ENCODE measurements at regions not wholly inside any gene's neighbourhood (a gene's known extent, or its start where the extent isn't known, plus 50 kb on each side); places are given as distances from the start of the nearest gene placed in this dataset.

DNA sequence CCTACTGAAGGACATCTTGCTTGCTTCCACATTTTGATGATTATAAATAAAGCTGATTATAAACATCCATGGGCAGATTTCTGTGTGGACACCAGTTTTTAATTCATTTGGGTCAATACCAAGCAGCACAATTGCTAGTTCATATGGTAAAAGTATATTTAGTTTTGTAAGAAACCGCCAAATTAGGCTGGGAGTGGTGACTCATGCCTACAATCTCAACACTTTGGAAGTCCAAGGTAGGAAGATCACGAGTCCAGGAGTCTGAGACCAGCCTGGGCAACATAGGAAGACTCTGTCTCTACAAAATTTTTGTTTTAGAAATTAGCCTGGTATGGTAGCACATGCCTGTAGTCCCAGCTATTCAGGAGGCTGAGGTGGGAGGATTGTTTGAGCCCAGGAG, 52.6 kb upstream of the ABHD2 start:
- no peak overlapping the region for H3K4me3 ChIP-seq (ENCODE audit: low read length)
- no peak for DNase-seq (ENCODE audit: low read depth)
- TF ChIP-seq, protein P1, sequence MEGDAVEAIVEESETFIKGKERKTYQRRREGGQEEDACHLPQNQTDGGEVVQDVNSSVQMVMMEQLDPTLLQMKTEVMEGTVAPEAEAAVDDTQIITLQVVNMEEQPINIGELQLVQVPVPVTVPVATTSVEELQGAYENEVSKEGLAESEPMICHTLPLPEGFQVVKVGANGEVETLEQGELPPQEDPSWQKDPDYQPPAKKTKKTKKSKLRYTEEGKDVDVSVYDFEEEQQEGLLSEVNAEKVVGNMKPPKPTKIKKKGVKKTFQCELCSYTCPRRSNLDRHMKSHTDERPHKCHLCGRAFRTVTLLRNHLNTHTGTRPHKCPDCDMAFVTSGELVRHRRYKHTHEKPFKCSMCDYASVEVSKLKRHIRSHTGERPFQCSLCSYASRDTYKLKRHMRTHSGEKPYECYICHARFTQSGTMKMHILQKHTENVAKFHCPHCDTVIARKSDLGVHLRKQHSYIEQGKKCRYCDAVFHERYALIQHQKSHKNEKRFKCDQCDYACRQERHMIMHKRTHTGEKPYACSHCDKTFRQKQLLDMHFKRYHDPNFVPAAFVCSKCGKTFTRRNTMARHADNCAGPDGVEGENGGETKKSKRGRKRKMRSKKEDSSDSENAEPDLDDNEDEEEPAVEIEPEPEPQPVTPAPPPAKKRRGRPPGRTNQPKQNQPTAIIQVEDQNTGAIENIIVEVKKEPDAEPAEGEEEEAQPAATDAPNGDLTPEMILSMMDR (IDR thresholded peaks at IDR 0.05; ENCODE audit: insufficient read depth, low read depth, low read length, missing control alignments), result no peak

DNA sequence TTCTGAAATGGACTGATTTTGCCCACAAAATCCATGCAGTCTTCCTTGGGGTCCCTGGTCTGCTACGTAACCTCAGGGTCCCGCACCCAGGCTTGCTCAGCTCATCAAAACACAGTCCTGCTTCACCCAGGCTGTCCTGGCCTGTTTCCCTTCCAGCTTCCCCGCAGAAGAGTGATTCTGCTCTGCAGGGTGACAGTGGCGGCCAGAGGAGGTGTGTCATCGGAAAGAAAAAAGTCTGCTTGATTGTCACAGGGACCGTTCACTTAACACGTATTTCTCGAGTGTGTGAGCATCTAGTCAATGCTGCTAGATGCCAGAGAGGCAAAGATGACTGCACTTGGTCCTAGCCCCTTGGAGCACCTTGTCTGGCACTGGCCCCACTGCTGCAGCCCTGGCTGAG, 50.1 kb upstream of the ABHD2 start:
- TF ChIP-seq, protein P1 (IDR thresholded peaks at IDR 0.05; ENCODE audit: insufficient read depth, low read depth, low read length, missing control alignments), result no peak

More for the DNA sequence above, 50.1 kb upstream of the ABHD2 start:
- no peak overlapping the region for H3K4me3 ChIP-seq (ENCODE audit: low read length)
- DNase-seq (ENCODE audit: low read depth), result no peak

Data from epithelial cell of esophagus (primary cell).